Kidney tubule cell (primary cell): ENCODE measurements at regions not wholly inside any gene's neighbourhood (a gene's known extent, or its start where the extent isn't known, plus 50 kb on each side); places are given as distances from the start of the nearest gene placed in this dataset.

Experiments used
- DNase-seq: peaks from one replicate; pipeline ENCODE4 v3.0.0-alpha.2; 2018; ENCODE audit warnings: low spot score

GRCh38 chr9:90240541-90240940 lies 402.1 kb downstream of the DIRAS2 start:
- DNase-seq: no peak

GRCh38 chr9:90245661-90246060 lies 397.0 kb downstream of the DIRAS2 start:
- no peak for DNase-seq

- DNase-seq: no peak
These were observed 393.5 kb downstream of the DIRAS2 start for GRCh38 chr9:90249094-90249493.

GRCh38 chr9:90251316-90251715 lies 391.3 kb downstream of the DIRAS2 start:
- peak; percentile 83 for DNase-seq

GRCh38 chr9:90256345-90256744 lies 386.3 kb downstream of the DIRAS2 start:
- no peak for DNase-seq

GRCh38 chr9:90259311-90260246 lies 383.0 kb downstream of the DIRAS2 start:
- DNase-seq: no peak

- no peak for DNase-seq
These were observed 380.9 kb downstream of the DIRAS2 start for GRCh38 chr9:90261698-90262097.

GRCh38 chr9:90268613-90269012 lies 374.0 kb downstream of the DIRAS2 start:
- no peak for DNase-seq

- DNase-seq: no peak
These were observed 370.9 kb downstream of the DIRAS2 start for GRCh38 chr9:90271707-90272106.

- DNase-seq: no peak
These were observed 367.9 kb downstream of the DIRAS2 start for GRCh38 chr9:90274725-90275124.

- DNase-seq: no peak
These were observed 356.7 kb downstream of the DIRAS2 start for GRCh38 chr9:90285946-90286345.

GRCh38 chr9:90287567-90288274 lies 354.9 kb downstream of the DIRAS2 start:
- peak; percentile 81 for DNase-seq

GRCh38 chr9:90288275-90288639 lies 354.4 kb downstream of the DIRAS2 start:
- no peak for DNase-seq

GRCh38 chr9:90290716-90291485 lies 351.7 kb downstream of the DIRAS2 start:
- peak; percentile 25 for DNase-seq

GRCh38 chr9:90296539-90296938 lies 346.1 kb downstream of the DIRAS2 start:
- DNase-seq: no peak

- no peak for DNase-seq
These were observed 342.7 kb downstream of the DIRAS2 start for GRCh38 chr9:90299968-90300367.

- no peak for DNase-seq
These were observed 341.9 kb downstream of the DIRAS2 start for GRCh38 chr9:90300611-90301276.

- DNase-seq: peak; percentile 95
These were observed 341.4 kb downstream of the DIRAS2 start for GRCh38 chr9:90301277-90301653.

- no peak for DNase-seq
These were observed 339.0 kb downstream of the DIRAS2 start for GRCh38 chr9:90303655-90304054.

- no peak for DNase-seq
These were observed 336.5 kb downstream of the DIRAS2 start for GRCh38 chr9:90306158-90306557.

- no peak for DNase-seq
These were observed 335.3 kb downstream of the DIRAS2 start for GRCh38 chr9:90307167-90307833.
